GM23338 (cell line): ENCODE measurements at regions not wholly inside any gene's neighbourhood (a gene's known extent, or its start where the extent isn't known, plus 50 kb on each side); places are given as distances from the start of the nearest gene placed in this dataset.

Experiments used
- ATAC-seq: fragments of 200-7000 bp; cut with Tn5 transposase; 3 replicates; pipeline ENCODE4 v1.9.1; 2020
- DNase-seq: peaks from one replicate; pipeline ENCODE4 v3.0.0-alpha.2; 2015; ENCODE audit warnings: low spot score
- H2AFZ ChIP-seq: fragments of 200-600 bp; sonication (generic); 2 replicates; pipeline ENCODE4 v1.8.0; 2016; ENCODE audit warnings: antibody characterized with exemption, mild to moderate bottlenecking, moderate library complexity
- H3F3A ChIP-seq: fragments of 200-600 bp; sonication (generic); replicated peaks from 2 replicates; pipeline ENCODE4 v1.8.0; 2017; ENCODE audit warnings: antibody characterized with exemption, mixed run types, low read depth
- H3K27ac ChIP-seq: fragments of 200-600 bp; sonication (generic); 2 replicates; pipeline ENCODE4 v1.6.1; 2016; ENCODE audit warnings: low read depth
- H3K27me3 ChIP-seq: fragments of 200-600 bp; sonication (generic); 2 replicates; pipeline ENCODE4 v1.8.0; 2016; ENCODE audit warnings: mild to moderate bottlenecking, mixed run types, moderate library complexity; ENCODE audit not compliant: insufficient read depth
- H3K36me3 ChIP-seq: fragments of 200-600 bp; sonication (generic); 2 replicates; pipeline ENCODE4 v1.8.0; 2016; ENCODE audit warnings: mild to moderate bottlenecking; ENCODE audit not compliant: insufficient read depth
- H3K4me1 ChIP-seq: fragments of 200-600 bp; sonication (generic); 2 replicates; pipeline ENCODE4 v1.8.0; 2016; ENCODE audit warnings: mild to moderate bottlenecking, moderate library complexity; ENCODE audit not compliant: insufficient read depth
- H3K4me2 ChIP-seq: fragments of 200-600 bp; sonication (generic); 2 replicates; pipeline ENCODE4 v1.7.1; 2017; ENCODE audit warnings: mixed run types
- H3K4me3 ChIP-seq: fragments of 200-600 bp; sonication (generic); 2 replicates; pipeline ENCODE4 v1.6.1; 2016; ENCODE audit warnings: mixed run types
- H3K79me2 ChIP-seq: fragments of 200-600 bp; sonication (generic); replicated peaks from 2 replicates; pipeline ENCODE4 v1.8.0; 2017; ENCODE audit warnings: mild to moderate bottlenecking; ENCODE audit not compliant: insufficient read depth
- H3K9me2 ChIP-seq: fragments of 200-600 bp; sonication (generic); 2 replicates; pipeline ENCODE4 v1.8.0; 2017; ENCODE audit not compliant: insufficient read depth
- H4K20me1 ChIP-seq: fragments of 200-600 bp; sonication (generic); replicated peaks from 2 replicates; pipeline ENCODE4 v1.8.0; 2017; ENCODE audit warnings: mild to moderate bottlenecking; ENCODE audit not compliant: insufficient read depth
- H3K27ac Mint-ChIP-seq: 2 replicates; pipeline ENCODE4 v1.8.0; 2020; ENCODE audit warnings: inconsistent platforms, mild to moderate bottlenecking, moderate library complexity, mixed read lengths
- H3K27me3 Mint-ChIP-seq: 3 replicates; pipeline ENCODE4 v1.8.0; 2022; ENCODE audit warnings: low read depth, mild to moderate bottlenecking, moderate library complexity, mixed read lengths, inconsistent platforms; ENCODE audit not compliant: insufficient read depth, poor library complexity
- H3K36me3 Mint-ChIP-seq: 3 replicates; pipeline ENCODE4 v1.8.0; 2021; ENCODE audit warnings: low read depth, mild to moderate bottlenecking, inconsistent platforms, moderate library complexity, mixed read lengths
- H3K4me1 Mint-ChIP-seq: 3 replicates; pipeline ENCODE4 v1.8.0; 2020; ENCODE audit warnings: mild to moderate bottlenecking, inconsistent platforms, mixed read lengths
- H3K4me3 Mint-ChIP-seq: 3 replicates; pipeline ENCODE4 v1.8.0; 2021; ENCODE audit warnings: moderate library complexity, mild to moderate bottlenecking, inconsistent platforms, mixed read lengths
- H3K9me3 Mint-ChIP-seq: 3 replicates; pipeline ENCODE4 v1.8.0; 2020; ENCODE audit warnings: moderate library complexity, mild to moderate bottlenecking, inconsistent platforms, mixed read lengths
- CTCF ChIP-seq, 2 experiments: fragments of 200-600 bp in 1 of 2; sonication (generic) in 1 of 2; conservative IDR thresholded peaks; 2 replicates each; pipeline versions ENCODE4 v1.5.1 to v1.6.1; 2016 to 2017; ENCODE audit warnings: antibody characterized with exemption in 2 of 2, low read depth in 2 of 2, mild to moderate bottlenecking in 2 of 2, moderate library complexity in 1 of 2
- POLR2AphosphoS5 ChIP-seq: IDR thresholded peaks from 2 replicates; pipeline ENCODE4 v1.6.1; 2016; ENCODE audit warnings: antibody characterized with exemption, low read depth
- REST ChIP-seq: IDR thresholded peaks from one replicate; pipeline ENCODE4 v1.6.1; 2018; ENCODE audit warnings: antibody characterized with exemption; ENCODE audit not compliant: unreplicated experiment
- ZNF114 ChIP-seq: fragments of 250-450 bp; sonication (Bioruptor Pico); IDR thresholded peaks from 2 replicates; pipeline ENCODE4 v1.5.0; 2020; ENCODE audit warnings: mild to moderate bottlenecking, moderate library complexity
- ZNF462 ChIP-seq: fragments of 250-450 bp; sonication (Bioruptor Pico); IDR thresholded peaks from 2 replicates; pipeline ENCODE4 v1.5.0; 2020; ENCODE audit warnings: mild to moderate bottlenecking, moderate library complexity

- TF ChIP-seq ZNF462 (CRISPR knock-in tag) (no peak), ZNF114 (CRISPR knock-in tag) (no peak), CTCF (conservative IDR thresholded peaks at IDR 0.05; ENCODE audit: low read depth in 2 of 2) (no peak)
These were observed 671.6 kb downstream of the FAT4 start (continued) for GRCh38 chr4:125986307-125986706.

- ATAC-seq (no peak), DNase-seq (no peak)
- H3K27ac ChIP-seq: no peak overlapping the region
- no peaks in the 10 kb centered on the region; the same call in 2 of the 3 replicates for H3K36me3 Mint-ChIP-seq
- no peaks in the 10 kb centered on the region for H3K79me2 ChIP-seq
- H3F3A ChIP-seq: no peaks in the 10 kb centered on the region
- no peak overlapping the region for H3K4me2 ChIP-seq
- peaks cover 20% of the 10 kb centered on the region for H3K4me1 Mint-ChIP-seq
- no peaks in the 10 kb centered on the region for H4K20me1 ChIP-seq
- H3K27me3 ChIP-seq: no peaks in the 10 kb centered on the region
- H3K36me3 ChIP-seq: no peaks in the 10 kb centered on the region
- H3K4me1 ChIP-seq: peaks cover 6% of the 10 kb centered on the region; the same call in 1 of the 2 replicates
- no peaks in the 10 kb centered on the region for H3K9me3 Mint-ChIP-seq
- H3K4me3 Mint-ChIP-seq: no peak overlapping the region
- no peak overlapping the region for H3K4me3 ChIP-seq
- no peak overlapping the region for H2AFZ ChIP-seq
- H3K9me2 ChIP-seq: no peaks in the 10 kb centered on the region
- H3K27me3 Mint-ChIP-seq: peaks cover 2% of the 10 kb centered on the region
- no peak overlapping the region for H3K27ac Mint-ChIP-seq
- TF ChIP-seq REST (no peak), POLR2AphosphoS5 (no peak)
These were observed 673.7 kb downstream of the FAT4 start for GRCh38 chr4:125988464-125988863.
